Stomach (tissue), 8 donors: ENCODE measurements at regions not wholly inside any gene's neighbourhood (a gene's known extent, or its start where the extent isn't known, plus 50 kb on each side); places are given as distances from the start of the nearest gene placed in this dataset.

Experiments
- DNase-seq, 2 donors: peaks; one replicate each; pipeline versions ENCODE4 v3.0.0 to v3.0.0-alpha.2; 2013 to 2019
- H3K27ac ChIP-seq, 5 donors: fragments of 200-600 bp in 4 of 5; sonication (generic) in 4 of 5; one replicate each; pipeline ENCODE4 v1.5.1; 2013 to 2019; ENCODE audit warnings: mild to moderate bottlenecking in 1 of 5, moderate library complexity in 1 of 5
- H3K27me3 ChIP-seq, 3 donors: fragments of 200-600 bp; sonication (generic); one replicate each; pipeline ENCODE4 v1.5.1; 2017 to 2019; ENCODE audit warnings: mixed run types in 1 of 3
- H3K36me3 ChIP-seq, 4 donors: fragments of 200-600 bp; sonication (generic); 1 replicate in 3 of 4; 2 replicates in 1 of 4; pipeline ENCODE4 v1.5.1; 2016 to 2019
- H3K4me1 ChIP-seq, 4 donors: fragments of 200-600 bp; sonication (generic); one replicate each; pipeline ENCODE4 v1.5.1; 2016 to 2019
- H3K4me3 ChIP-seq, 4 donors: fragments of 200-600 bp; sonication (generic) in 3 of 4; one replicate each; pipeline ENCODE4 v1.5.1; 2016 to 2019; ENCODE audit warnings: mild to moderate bottlenecking in 1 of 4
- H3K9me3 ChIP-seq, 4 donors: fragments of 200-600 bp; sonication (generic); one replicate each; pipeline ENCODE4 v1.5.1; 2016 to 2019
- CTCF ChIP-seq, 7 experiments: fragments of 450-650 bp in 4 of 7; fragments of 200-600 bp in 3 of 7; sonication (generic) in 3 of 7; IDR thresholded peaks; one replicate each; pipeline ENCODE4 v1.5.1; 2016 to 2019; ENCODE audit warnings: antibody characterized with exemption in 7 of 7, control low read depth in 2 of 7, mild to moderate bottlenecking in 1 of 7
- EP300 ChIP-seq: sonication (generic); formaldehyde crosslinking; IDR thresholded peaks from one replicate; pipeline ENCODE4 v1.6.1; 2017; ENCODE audit warnings: antibody characterized with exemption
- POLR2A ChIP-seq, 4 donors: fragments of 450-650 bp; IDR thresholded peaks; one replicate each; pipeline ENCODE4 v1.6.1; 2016; ENCODE audit warnings: antibody characterized with exemption in 4 of 4, control low read depth in 2 of 4, mild to moderate bottlenecking in 1 of 4, moderate library complexity in 1 of 4
- POLR2AphosphoS5 ChIP-seq, 3 donors: sonication (generic); formaldehyde crosslinking; IDR thresholded peaks; one replicate each; pipeline ENCODE4 v1.6.1; 2016; ENCODE audit warnings: antibody characterized with exemption in 3 of 3
- WGBS, 5 donors: extraction: QIAGEN DNeasy Blood & Tissue Kit in 3 of 5; methylation state at CpG; one replicate each; pipeline versions ENCODE4 v1.1.5 to v1.1.7; 2013 to 2018; 5-methylcytosine and 5-hydroxymethylcytosine counted together
- intact Hi-C: fragments of 100-400 bp; cut with DNase I; formaldehyde crosslinking; loops from one replicate; pipeline ENCODE4 v1.15.1; 2023; ENCODE audit warnings: low total_unique reads
- donor health status: healthy with polysubstance abuse.
- donor health status: Bipolar disorder and iron deficiency.
- donor health status: healthy.

- WGBS, 5 donors = 78 to 85% (median 82%) methylated on average over 5 of the region's 5 CpGs
- Histone ChIP-seq H3K4me1 (no peaks in the 10 kb centered on the region), H3K9me3 (no peaks in the 10 kb centered on the region), H3K4me3 (no peak overlapping the region), H3K36me3 (no peaks in the 10 kb centered on the region), H3K27me3 (no peaks in the 10 kb centered on the region), H3K27ac (no peak overlapping the region)
- intact Hi-C loops = no loop called here
- TF ChIP-seq POLR2A (IDR thresholded peaks at IDR 0.05) (no peak), CTCF (IDR thresholded peaks at IDR 0.05) (no peak), EP300 (no peak), POLR2AphosphoS5 (IDR thresholded peaks at IDR 0.05) (no peak)
- DNase-seq = no peak
Measured at GRCh38 chr6:163776196-163776905, 361.8 kb downstream of the QKI start.

GRCh38 chr6:163775313-163775712 lies 360.8 kb downstream of the QKI start:
- H3K27me3 ChIP-seq = no peaks in the 10 kb centered on the region
- WGBS, 5 donors = 44 to 73% (median 60%) methylated on average over 3 of the region's 3 CpGs
- H3K4me1 ChIP-seq = no peaks in the 10 kb centered on the region
- no peaks in the 10 kb centered on the region for H3K36me3 ChIP-seq
- intact Hi-C loops = no loop called here
- H3K9me3 ChIP-seq = no peaks in the 10 kb centered on the region
- H3K4me3 ChIP-seq = no peak overlapping the region
- TF ChIP-seq POLR2A (IDR thresholded peaks at IDR 0.05) (no peak), POLR2AphosphoS5 (IDR thresholded peaks at IDR 0.05) (no peak), CTCF (IDR thresholded peaks at IDR 0.05) (no peak), EP300 (no peak)
- DNase-seq = no peak
- no peak overlapping the region for H3K27ac ChIP-seq

GRCh38 chr6:163774485-163774884 lies 360.0 kb downstream of the QKI start:
- no peaks in the 10 kb centered on the region for H3K4me1 ChIP-seq
- TF ChIP-seq CTCF (IDR thresholded peaks at IDR 0.05) = no peak
- TF ChIP-seq POLR2A (IDR thresholded peaks at IDR 0.05) = no peak
- no peak for TF ChIP-seq EP300
- TF ChIP-seq POLR2AphosphoS5 (IDR thresholded peaks at IDR 0.05) = no peak
- no peak for DNase-seq
- no peaks in the 10 kb centered on the region for H3K9me3 ChIP-seq
- H3K27ac ChIP-seq = no peak overlapping the region
- intact Hi-C loops = no loop called here
- no peaks in the 10 kb centered on the region for H3K36me3 ChIP-seq
- 87 to 92% (median 90%) methylated on average over 8 of the region's 8 CpGs for WGBS, 5 donors
- no peak overlapping the region for H3K4me3 ChIP-seq
- no peaks in the 10 kb centered on the region for H3K27me3 ChIP-seq

- TF ChIP-seq EP300 (no peak), CTCF (IDR thresholded peaks at IDR 0.05) (no peak), POLR2AphosphoS5 (IDR thresholded peaks at IDR 0.05) (no peak), POLR2A (IDR thresholded peaks at IDR 0.05) (no peak)
- 65 to 78% (median 74%) methylated on average over 4 of the region's 4 CpGs for WGBS, 5 donors
- H3K9me3 ChIP-seq = no peaks in the 10 kb centered on the region
Measured at GRCh38 chr6:163773646-163774045, 359.1 kb downstream of the QKI start.

More at GRCh38 chr6:163773646-163774045, 359.1 kb downstream of the QKI start:
- Histone ChIP-seq H3K27ac (no peak overlapping the region), H3K27me3 (no peaks in the 10 kb centered on the region), H3K4me3 (no peak overlapping the region), H3K36me3 (no peaks in the 10 kb centered on the region), H3K4me1 (no peaks in the 10 kb centered on the region)
- no peak for DNase-seq
- intact Hi-C loops = no loop called here
